ENCODE measurements at regions not wholly inside any gene's neighbourhood (a gene's known extent, or its start where the extent isn't known, plus 50 kb on each side); places are given as distances from the start of the nearest gene placed in this dataset.

- TF ChIP-seq CTCF (IDR thresholded peaks at IDR 0.05), result no peak
- TF ChIP-seq POLR2A (IDR thresholded peaks at IDR 0.05), result no peak
Observed at GRCh38 chr6:154886016-154886415, 109.1 kb upstream of the TIAM2 start.
